A549 (cell line): ENCODE measurements at regions not wholly inside any gene's neighbourhood (a gene's known extent, or its start where the extent isn't known, plus 50 kb on each side); places are given as distances from the start of the nearest gene placed in this dataset.

Experiments used
- BCL3 ChIP-seq: fragments of >200 bp; sonication (Bioruptor Twin); formaldehyde crosslinking; IDR thresholded peaks from 3 replicates; pipeline ENCODE4 v1.6.1; 2016
- CTCF ChIP-seq: fragments of >200 bp; sonication (Bioruptor Twin); formaldehyde crosslinking; IDR thresholded peaks from 3 replicates; pipeline ENCODE4 v1.5.1; 2016
- EP300 ChIP-seq, 2 experiments: fragments of >200 bp; sonication (Bioruptor Twin); formaldehyde crosslinking; IDR thresholded peaks; 2 replicates in 1 of 2; 3 replicates in 1 of 2; pipeline ENCODE4 v1.6.1; 2016 to 2017
- ESRRA ChIP-seq: fragments of 150-350 bp; IDR thresholded peaks from 2 replicates; pipeline ENCODE4 v1.6.1; 2014; ENCODE audit warnings: mild to moderate bottlenecking, low read length, borderline replicate concordance
- HDAC2 ChIP-seq: fragments of 200-600 bp; sonication (generic); IDR thresholded peaks from 2 replicates; pipeline ENCODE4 v1.6.1; 2016
- MAX ChIP-seq: IDR thresholded peaks from 2 replicates; pipeline ENCODE4 v1.6.1; 2012
- MAZ ChIP-seq: fragments of 150-350 bp; IDR thresholded peaks from 2 replicates; pipeline ENCODE4 v1.6.1; 2014; ENCODE audit warnings: antibody characterized with exemption, low read depth, low read length, borderline replicate concordance
- POLR2A ChIP-seq: IDR thresholded peaks from 2 replicates; pipeline ENCODE4 v1.6.1; 2012; ENCODE audit warnings: mild to moderate bottlenecking, low read length
- POLR2AphosphoS2 ChIP-seq: conservative IDR thresholded peaks from 2 replicates; pipeline ENCODE4 v1.6.1; 2012; ENCODE audit warnings: low read length, improper control_type of control experiment, inconsistent platforms
- RAD21 ChIP-seq, 2 experiments: fragments of >200 bp in 1 of 2; sonication (Bioruptor Twin) in 1 of 2; formaldehyde crosslinking in 1 of 2; IDR thresholded peaks in 1 of 2; conservative IDR thresholded peaks in 1 of 2; 2 replicates in 1 of 2; 3 replicates in 1 of 2; pipeline ENCODE4 v1.6.1; 2012 to 2018; ENCODE audit warnings: inconsistent platforms in 1 of 2
- RARB ChIP-seq: fragments of 250-450 bp; sonication (Bioruptor Pico); IDR thresholded peaks from 2 replicates; pipeline ENCODE4 v1.8.0; 2021; ENCODE audit warnings: mild to moderate bottlenecking, moderate library complexity
- RCOR1 ChIP-seq: fragments of 150-350 bp; IDR thresholded peaks from 2 replicates; pipeline ENCODE4 v1.6.1; 2014; ENCODE audit warnings: antibody characterized with exemption, low read length, low read depth
- REST ChIP-seq: fragments of 200-600 bp; sonication (generic); IDR thresholded peaks from 2 replicates; pipeline ENCODE4 v1.6.1; 2016; ENCODE audit warnings: antibody characterized with exemption, mild to moderate bottlenecking, moderate library complexity
- ZNF302 ChIP-seq: fragments of 250-450 bp; sonication (Bioruptor Pico); IDR thresholded peaks from 2 replicates; pipeline ENCODE4 v1.9.0; 2021; ENCODE audit warnings: inconsistent platforms, mild to moderate bottlenecking, moderate library complexity

- TF ChIP-seq CTCF = no peak
- no peak for TF ChIP-seq MAZ
- TF ChIP-seq RCOR1 = no peak
- no peak for TF ChIP-seq RARB (CRISPR knock-in tag)
- no peak for TF ChIP-seq BCL3
- TF ChIP-seq MAX = no peak
- TF ChIP-seq REST = no peak
- TF ChIP-seq ZNF302 (CRISPR knock-in tag) = no peak
- TF ChIP-seq HDAC2 = no peak
- no peak for TF ChIP-seq POLR2A
- TF ChIP-seq POLR2AphosphoS2 = no peak
- TF ChIP-seq ESRRA = no peak
- no peak for TF ChIP-seq RAD21 (conservative IDR thresholded peaks at IDR 0.05 in 1 of 2, IDR thresholded peaks at IDR 0.05 in 1 of 2)
- TF ChIP-seq EP300 (IDR thresholded peaks at IDR 0.05) = no peak
These were observed 194.0 kb downstream of the NDUFA10 start for GRCh38 chr2:239831001-239831731.
